SK-N-SH treated with all-trans-retinoic acid at 6 μM for 48 hours (cell line): ENCODE measurements at regions not wholly inside any gene's neighbourhood (a gene's known extent, or its start where the extent isn't known, plus 50 kb on each side); places are given as distances from the start of the nearest gene placed in this dataset.
"Not testable (repeated sequence)": the region's sequence is repeated elsewhere in the genome, so short reads cannot be mapped to it uniquely, and the experiment has no call there.

Experiments
- ATAC-seq: fragments of 200-7000 bp; cut with Tn5 transposase; 3 replicates; pipeline ENCODE4 v1.9.1; 2020; ENCODE audit warnings: mild to moderate bottlenecking, moderate library complexity
- BACH2 ChIP-seq: fragments of 250-450 bp; sonication (Bioruptor Pico); IDR thresholded peaks from 2 replicates; pipeline ENCODE4 v1.9.0; 2021; ENCODE audit warnings: mild to moderate bottlenecking, borderline replicate concordance
- CREB5 ChIP-seq: fragments of 250-450 bp; sonication (Bioruptor Pico); IDR thresholded peaks from 2 replicates; pipeline ENCODE4 v1.5.1; 2020; ENCODE audit warnings: low read depth, mild to moderate bottlenecking, moderate library complexity
- CSDC2 ChIP-seq: fragments of 250-450 bp; sonication (Bioruptor Pico); IDR thresholded peaks from 2 replicates; pipeline ENCODE4 v1.5.0; 2020; ENCODE audit warnings: mild to moderate bottlenecking, moderate library complexity
- CSRNP3 ChIP-seq: fragments of 250-450 bp; sonication (Bioruptor Pico); IDR thresholded peaks from 2 replicates; pipeline ENCODE4 v1.5.1; 2021; ENCODE audit warnings: mild to moderate bottlenecking, moderate library complexity
- ESRRG ChIP-seq: fragments of 250-450 bp; sonication (Bioruptor Pico); IDR thresholded peaks from 2 replicates; pipeline ENCODE4 v1.6.1; 2021; ENCODE audit warnings: mild to moderate bottlenecking
- GLIS3 ChIP-seq: fragments of 250-450 bp; sonication (Bioruptor Pico); IDR thresholded peaks from 2 replicates; pipeline ENCODE4 v1.5.0; 2020; ENCODE audit warnings: mild to moderate bottlenecking, moderate library complexity
- ISL1 ChIP-seq: fragments of 250-450 bp; sonication (Bioruptor Pico); IDR thresholded peaks from 2 replicates; pipeline ENCODE4 v2.1.2; 2022; ENCODE audit warnings: mild to moderate bottlenecking, moderate library complexity
- OSR1 ChIP-seq: fragments of 250-450 bp; sonication (Bioruptor Pico); IDR thresholded peaks from 2 replicates; pipeline ENCODE4 v1.8.0; 2022; ENCODE audit warnings: moderate library complexity, mild to moderate bottlenecking, inconsistent platforms
- PATZ1 ChIP-seq: fragments of 250-450 bp; sonication (Bioruptor Pico); IDR thresholded peaks from 2 replicates; pipeline ENCODE4 v1.8.0; 2020; ENCODE audit warnings: mild to moderate bottlenecking, moderate library complexity, borderline replicate concordance
- POU6F1 ChIP-seq: fragments of 250-450 bp; sonication (Bioruptor Pico); IDR thresholded peaks from 2 replicates; pipeline ENCODE4 v1.8.0; 2021; ENCODE audit warnings: low read depth, mild to moderate bottlenecking, moderate library complexity, borderline replicate concordance
- PPARA ChIP-seq: fragments of 250-450 bp; sonication (Bioruptor Pico); IDR thresholded peaks from 2 replicates; pipeline ENCODE4 v1.5.0; 2020; ENCODE audit warnings: mild to moderate bottlenecking, borderline replicate concordance
- RARB ChIP-seq: fragments of 250-450 bp; sonication (Bioruptor Pico); IDR thresholded peaks from 2 replicates; pipeline ENCODE4 v1.8.0; 2021; ENCODE audit warnings: mild to moderate bottlenecking, moderate library complexity
- SNAI2 ChIP-seq: fragments of 250-450 bp; sonication (Bioruptor Pico); IDR thresholded peaks from 2 replicates; pipeline ENCODE4 v1.5.0; 2020; ENCODE audit warnings: mild to moderate bottlenecking, moderate library complexity
- TCF4 ChIP-seq: fragments of 250-450 bp; sonication (Bioruptor Pico); IDR thresholded peaks from 2 replicates; pipeline ENCODE4 v1.8.0; 2021; ENCODE audit warnings: mild to moderate bottlenecking, moderate library complexity, borderline replicate concordance
- TOX ChIP-seq: fragments of 250-450 bp; sonication (Bioruptor Pico); IDR thresholded peaks from 2 replicates; pipeline ENCODE4 v1.8.0; 2021; ENCODE audit warnings: mild to moderate bottlenecking, moderate library complexity, borderline replicate concordance
- TSHZ2 ChIP-seq: fragments of 250-450 bp; sonication (Bioruptor Pico); IDR thresholded peaks from 2 replicates; pipeline ENCODE4 v1.5.0; 2020; ENCODE audit warnings: mild to moderate bottlenecking, moderate library complexity
- ZC3H10 ChIP-seq: fragments of 250-450 bp; sonication (Bioruptor Pico); IDR thresholded peaks from 2 replicates; pipeline ENCODE4 v1.5.1; 2021; ENCODE audit warnings: mild to moderate bottlenecking, moderate library complexity
- ZFP3 ChIP-seq: fragments of 250-450 bp; sonication (Bioruptor Pico); IDR thresholded peaks from 2 replicates; pipeline ENCODE4 v1.5.0; 2020; ENCODE audit warnings: mild to moderate bottlenecking, moderate library complexity
- ZFP30 ChIP-seq: fragments of 450-650 bp; formaldehyde crosslinking; IDR thresholded peaks from 2 replicates; pipeline ENCODE4 v1.5.0; 2022; ENCODE audit warnings: mild to moderate bottlenecking, moderate library complexity
- ZNF565 ChIP-seq: fragments of 450-650 bp; formaldehyde crosslinking; conservative IDR thresholded peaks from 2 replicates; pipeline ENCODE4 v1.5.0; 2020; ENCODE audit warnings: low read depth, mild to moderate bottlenecking, moderate library complexity
- ZNF70 ChIP-seq: fragments of 450-650 bp; formaldehyde crosslinking; IDR thresholded peaks from 2 replicates; pipeline ENCODE4 v1.5.0; 2020; ENCODE audit warnings: mild to moderate bottlenecking, moderate library complexity
- ZNF8 ChIP-seq: fragments of 450-650 bp; formaldehyde crosslinking; IDR thresholded peaks from 2 replicates; pipeline ENCODE4 v1.5.0; 2020; ENCODE audit warnings: mild to moderate bottlenecking, moderate library complexity

- ATAC-seq: no peak
- no peak for TF ChIP-seq ZFP30
- TF ChIP-seq CSRNP3 (CRISPR knock-in tag): no peak
- no peak for TF ChIP-seq ZFP3
- no peak for TF ChIP-seq SNAI2 (CRISPR knock-in tag)
- TF ChIP-seq PPARA (CRISPR knock-in tag): no peak
- no peak for TF ChIP-seq ISL1 (CRISPR knock-in tag)
- TF ChIP-seq PATZ1 (CRISPR knock-in tag): no peak
- TF ChIP-seq ZNF70 (CRISPR knock-in tag): no peak
- no peak for TF ChIP-seq TSHZ2 (CRISPR knock-in tag)
Measured at GRCh38 chr5:118068886-118069285, 919.5 kb downstream of the DTWD2 start.

GRCh38 chr5:118063836-118064235 lies 924.5 kb downstream of the DTWD2 start:
- not testable (repeated sequence) for ATAC-seq

GRCh38 chr5:118060833-118061232 lies 927.5 kb downstream of the DTWD2 start:
- TF ChIP-seq ISL1 (CRISPR knock-in tag) (no peak), ZNF8 (no peak), ZC3H10 (CRISPR knock-in tag) (no peak), CSDC2 (no peak), ZNF70 (CRISPR knock-in tag) (no peak), GLIS3 (CRISPR knock-in tag) (no peak), TOX (CRISPR knock-in tag) (no peak), OSR1 (CRISPR knock-in tag) (no peak), RARB (CRISPR knock-in tag) (no peak), PPARA (CRISPR knock-in tag) (no peak), ESRRG (CRISPR knock-in tag) (no peak), ZFP30 (no peak), TCF4 (CRISPR knock-in tag) (no peak), ZFP3 (no peak), BACH2 (CRISPR knock-in tag) (no peak), ZNF565 (CRISPR knock-in tag) (no peak), SNAI2 (CRISPR knock-in tag) (no peak), CREB5 (CRISPR knock-in tag) (no peak)
- no peak for ATAC-seq

- ATAC-seq: no peak
- TF ChIP-seq GLIS3 (CRISPR knock-in tag): no peak
- TF ChIP-seq ZNF565 (CRISPR knock-in tag): no peak
- TF ChIP-seq RARB (CRISPR knock-in tag): no peak
- TF ChIP-seq BACH2 (CRISPR knock-in tag): no peak
- TF ChIP-seq PPARA (CRISPR knock-in tag): no peak
- TF ChIP-seq CREB5 (CRISPR knock-in tag): no peak
- no peak for TF ChIP-seq TSHZ2 (CRISPR knock-in tag)
- TF ChIP-seq POU6F1: no peak
- TF ChIP-seq ZC3H10 (CRISPR knock-in tag): no peak
- no peak for TF ChIP-seq TCF4 (CRISPR knock-in tag)
- TF ChIP-seq OSR1 (CRISPR knock-in tag): no peak
Measured at GRCh38 chr5:118052503-118052902, 935.8 kb downstream of the DTWD2 start.
